ENCODE measurements at regions not wholly inside any gene's neighbourhood (a gene's known extent, or its start where the extent isn't known, plus 50 kb on each side); places are given as distances from the start of the nearest gene placed in this dataset.
"Not testable (repeated sequence)": the region's sequence is repeated elsewhere in the genome, so short reads cannot be mapped to it uniquely, and the experiment has no call there.

GRCh38 chr3:147333098-147333497 is 73.2 kb downstream of the ZIC4 start:
- no peak for DNase-seq (ENCODE audit: low read depth)
- no peak for TF ChIP-seq CTCF (IDR thresholded peaks at IDR 0.05; ENCODE audit: insufficient read depth, low read depth, low read length)

GRCh38 chr3:147328711-147329110 is 77.6 kb downstream of the ZIC4 start:
- H3K4me3 ChIP-seq (ENCODE audit: low read depth, low read length) = no peak overlapping the region
- DNase-seq (ENCODE audit: low read depth) = no peak
- no peak for TF ChIP-seq CTCF (IDR thresholded peaks at IDR 0.05; ENCODE audit: insufficient read depth, low read depth, low read length)

More at GRCh38 chr3:147333098-147333497, 73.2 kb downstream of the ZIC4 start:
- no peak overlapping the region for H3K4me3 ChIP-seq (ENCODE audit: low read depth, low read length)

GRCh38 chr3:147324356-147324755 is 82.0 kb downstream of the ZIC4 start:
- no peak overlapping the region for H3K4me3 ChIP-seq (ENCODE audit: low read depth, low read length)
- no peak for TF ChIP-seq CTCF (IDR thresholded peaks at IDR 0.05; ENCODE audit: insufficient read depth, low read depth, low read length)
- no peak for DNase-seq (ENCODE audit: low read depth)

- no peak for TF ChIP-seq CTCF (IDR thresholded peaks at IDR 0.05; ENCODE audit: insufficient read depth, low read depth, low read length)
- DNase-seq (ENCODE audit: low read depth) = no peak
- H3K4me3 ChIP-seq (ENCODE audit: low read depth, low read length) = no peak overlapping the region
These were observed 87.4 kb downstream of the ZIC4 start for GRCh38 chr3:147318900-147319299.

- DNase-seq (ENCODE audit: low read depth); H3K4me3 ChIP-seq (ENCODE audit: low read depth, low read length): not testable (repeated sequence)
These were observed 89.3 kb downstream of the ZIC4 start for GRCh38 chr3:147317080-147317479.

- H3K4me3 ChIP-seq (ENCODE audit: low read depth, low read length) = no peak overlapping the region
- no peak for DNase-seq (ENCODE audit: low read depth)
- TF ChIP-seq CTCF (IDR thresholded peaks at IDR 0.05; ENCODE audit: insufficient read depth, low read depth, low read length) = no peak
These were observed 92.8 kb downstream of the ZIC4 start for GRCh38 chr3:147313513-147313912.

GRCh38 chr3:147312786-147313280 is 93.5 kb downstream of the ZIC4 start:
- H3K4me3 ChIP-seq (ENCODE audit: low read depth, low read length) = no peak overlapping the region
- no peak for TF ChIP-seq CTCF (IDR thresholded peaks at IDR 0.05; ENCODE audit: insufficient read depth, low read depth, low read length)
- DNase-seq (ENCODE audit: low read depth) = no peak

All from fibroblast of villous mesenchyme (primary cell).